ENCODE measurements at regions not wholly inside any gene's neighbourhood (a gene's known extent, or its start where the extent isn't known, plus 50 kb on each side); places are given as distances from the start of the nearest gene placed in this dataset.

- TF ChIP-seq CREB1 (IDR thresholded peaks at IDR 0.05; ENCODE audit: low read depth) (no peak), EP300 (IDR thresholded peaks at IDR 0.05; ENCODE audit: borderline replicate concordance) (no peak), RAD21 (IDR thresholded peaks at IDR 0.05; ENCODE audit: low read depth) (no peak), TAF1 (IDR thresholded peaks at IDR 0.05; ENCODE audit: low read depth) (no peak), YY1 (IDR thresholded peaks at IDR 0.05; ENCODE audit: low read depth) (no peak)
- TF ChIP-seq, protein P1, sequence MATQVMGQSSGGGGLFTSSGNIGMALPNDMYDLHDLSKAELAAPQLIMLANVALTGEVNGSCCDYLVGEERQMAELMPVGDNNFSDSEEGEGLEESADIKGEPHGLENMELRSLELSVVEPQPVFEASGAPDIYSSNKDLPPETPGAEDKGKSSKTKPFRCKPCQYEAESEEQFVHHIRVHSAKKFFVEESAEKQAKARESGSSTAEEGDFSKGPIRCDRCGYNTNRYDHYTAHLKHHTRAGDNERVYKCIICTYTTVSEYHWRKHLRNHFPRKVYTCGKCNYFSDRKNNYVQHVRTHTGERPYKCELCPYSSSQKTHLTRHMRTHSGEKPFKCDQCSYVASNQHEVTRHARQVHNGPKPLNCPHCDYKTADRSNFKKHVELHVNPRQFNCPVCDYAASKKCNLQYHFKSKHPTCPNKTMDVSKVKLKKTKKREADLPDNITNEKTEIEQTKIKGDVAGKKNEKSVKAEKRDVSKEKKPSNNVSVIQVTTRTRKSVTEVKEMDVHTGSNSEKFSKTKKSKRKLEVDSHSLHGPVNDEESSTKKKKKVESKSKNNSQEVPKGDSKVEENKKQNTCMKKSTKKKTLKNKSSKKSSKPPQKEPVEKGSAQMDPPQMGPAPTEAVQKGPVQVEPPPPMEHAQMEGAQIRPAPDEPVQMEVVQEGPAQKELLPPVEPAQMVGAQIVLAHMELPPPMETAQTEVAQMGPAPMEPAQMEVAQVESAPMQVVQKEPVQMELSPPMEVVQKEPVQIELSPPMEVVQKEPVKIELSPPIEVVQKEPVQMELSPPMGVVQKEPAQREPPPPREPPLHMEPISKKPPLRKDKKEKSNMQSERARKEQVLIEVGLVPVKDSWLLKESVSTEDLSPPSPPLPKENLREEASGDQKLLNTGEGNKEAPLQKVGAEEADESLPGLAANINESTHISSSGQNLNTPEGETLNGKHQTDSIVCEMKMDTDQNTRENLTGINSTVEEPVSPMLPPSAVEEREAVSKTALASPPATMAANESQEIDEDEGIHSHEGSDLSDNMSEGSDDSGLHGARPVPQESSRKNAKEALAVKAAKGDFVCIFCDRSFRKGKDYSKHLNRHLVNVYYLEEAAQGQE (IDR thresholded peaks at IDR 0.05; ENCODE audit: low read depth), result no peak
- TF ChIP-seq, protein P2, sequence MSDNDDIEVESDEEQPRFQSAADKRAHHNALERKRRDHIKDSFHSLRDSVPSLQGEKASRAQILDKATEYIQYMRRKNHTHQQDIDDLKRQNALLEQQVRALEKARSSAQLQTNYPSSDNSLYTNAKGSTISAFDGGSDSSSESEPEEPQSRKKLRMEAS (IDR thresholded peaks at IDR 0.05), result no peak
- TF ChIP-seq, protein P3, sequence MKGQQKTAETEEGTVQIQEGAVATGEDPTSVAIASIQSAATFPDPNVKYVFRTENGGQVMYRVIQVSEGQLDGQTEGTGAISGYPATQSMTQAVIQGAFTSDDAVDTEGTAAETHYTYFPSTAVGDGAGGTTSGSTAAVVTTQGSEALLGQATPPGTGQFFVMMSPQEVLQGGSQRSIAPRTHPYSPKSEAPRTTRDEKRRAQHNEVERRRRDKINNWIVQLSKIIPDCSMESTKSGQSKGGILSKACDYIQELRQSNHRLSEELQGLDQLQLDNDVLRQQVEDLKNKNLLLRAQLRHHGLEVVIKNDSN (IDR thresholded peaks at IDR 0.05), result no peak
Measured at GRCh38 chr2:83744855-83745254, 714.2 kb downstream of the SUCLG1 start.
